ENCODE measurements at regions not wholly inside any gene's neighbourhood (a gene's known extent, or its start where the extent isn't known, plus 50 kb on each side); places are given as distances from the start of the nearest gene placed in this dataset.
"Not testable (repeated sequence)": the region's sequence is repeated elsewhere in the genome, so short reads cannot be mapped to it uniquely, and the experiment has no call there.

DNA sequence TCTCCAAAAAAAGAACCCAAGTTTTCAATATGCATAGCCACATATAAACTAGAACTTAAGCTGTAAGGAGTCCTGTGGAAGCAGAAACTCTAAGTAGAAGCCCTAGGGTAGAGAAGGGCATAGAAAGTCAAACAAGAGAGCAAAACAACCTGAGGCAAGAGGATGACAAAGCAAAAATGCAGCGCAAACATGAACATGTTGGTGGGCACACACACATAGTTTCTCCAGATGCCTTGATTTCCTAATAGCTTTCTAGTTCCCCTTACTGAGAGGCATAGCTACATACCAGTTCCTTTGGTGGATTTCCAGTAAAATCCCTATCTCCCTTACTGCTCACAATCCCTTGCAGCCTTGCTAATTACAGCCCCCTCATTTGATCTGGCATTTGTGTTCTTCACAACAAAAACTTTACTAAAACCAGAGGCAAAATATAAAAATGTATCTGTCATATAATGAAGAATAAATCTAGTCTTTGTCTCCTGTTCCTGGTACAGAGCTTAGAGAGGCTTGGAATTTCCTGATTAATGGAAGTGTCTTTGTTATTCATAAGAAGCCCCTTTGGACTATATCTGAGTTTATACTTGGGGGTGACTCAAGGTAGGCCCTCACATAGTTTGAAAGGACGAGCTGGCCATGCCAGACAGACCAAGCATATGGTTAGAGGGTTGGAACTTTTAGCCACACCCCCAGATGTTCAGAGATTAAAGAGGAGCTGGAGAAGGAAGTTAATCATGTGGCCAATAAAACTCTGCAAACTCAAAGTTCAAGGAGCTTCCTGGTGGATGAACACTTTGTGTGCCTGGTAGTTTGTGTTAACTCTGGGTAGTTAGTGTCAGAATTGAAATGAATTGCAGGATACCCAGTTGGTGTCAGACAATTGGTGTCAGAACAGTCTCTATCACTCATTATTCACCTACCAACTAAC lies 52.7 kb upstream of the ZCCHC13 start:
- DNase-seq, result no peak

DNA sequence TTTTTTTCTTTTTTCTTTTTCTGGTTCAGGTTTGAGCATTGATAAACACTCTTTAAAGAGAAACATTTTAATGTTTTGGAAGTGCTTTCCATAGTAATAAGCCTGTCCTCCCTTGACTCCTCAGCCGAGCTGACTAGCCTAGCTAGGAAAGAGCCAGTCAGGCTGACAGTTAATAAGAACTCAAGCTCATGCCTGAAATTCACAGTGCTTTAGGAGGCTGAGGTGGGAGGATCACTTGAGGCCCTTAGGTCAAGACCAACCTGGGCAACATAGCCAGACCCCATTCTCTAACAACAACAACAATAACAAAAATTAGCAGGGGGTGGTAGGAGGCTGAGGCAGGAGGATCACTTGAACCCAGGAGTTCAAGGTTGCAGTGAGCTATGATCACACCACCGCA lies 53.4 kb upstream of the ZCCHC13 start:
- no peak for DNase-seq

DNA sequence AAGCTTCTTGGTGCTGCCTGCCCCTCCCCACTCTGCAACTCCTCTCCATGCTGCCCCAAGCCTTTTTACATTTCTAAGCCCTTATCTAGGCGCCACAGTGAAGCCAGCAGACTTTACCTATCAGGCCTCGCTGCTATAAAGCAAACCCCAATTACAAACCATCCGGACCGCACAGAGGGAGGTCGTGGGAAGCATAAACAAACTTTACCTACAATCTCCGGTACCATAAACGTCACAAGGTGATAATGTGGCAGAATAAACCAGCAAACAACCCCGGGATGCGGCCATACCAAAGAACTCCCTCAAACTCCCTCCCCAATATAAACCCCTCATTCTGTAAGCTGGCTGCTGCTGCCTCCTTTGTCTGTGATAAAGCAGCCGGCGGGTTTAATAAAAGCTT lies 54.0 kb upstream of the ZCCHC13 start:
- no peak for DNase-seq

DNA sequence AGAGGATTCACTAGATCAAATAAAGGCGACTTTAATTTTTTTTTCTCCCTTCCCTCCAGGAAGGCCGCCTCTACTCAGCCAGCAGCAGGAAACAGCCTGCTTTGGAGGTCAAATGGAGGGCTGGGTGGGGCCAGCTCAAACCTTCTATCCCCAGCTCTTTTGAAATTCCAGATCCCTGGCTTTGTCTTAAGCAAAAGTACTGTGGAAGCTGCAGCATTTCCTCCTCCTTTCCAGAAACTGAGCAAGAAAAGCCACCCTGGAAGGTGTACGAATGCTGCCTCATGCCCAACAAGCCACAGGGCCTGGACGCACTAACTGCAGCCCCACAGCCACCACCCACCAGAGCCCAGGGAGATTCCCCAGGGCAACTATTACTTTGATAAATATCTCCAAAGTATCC lies 55.1 kb upstream of the ZCCHC13 start:
- DNase-seq, result no peak

DNA sequence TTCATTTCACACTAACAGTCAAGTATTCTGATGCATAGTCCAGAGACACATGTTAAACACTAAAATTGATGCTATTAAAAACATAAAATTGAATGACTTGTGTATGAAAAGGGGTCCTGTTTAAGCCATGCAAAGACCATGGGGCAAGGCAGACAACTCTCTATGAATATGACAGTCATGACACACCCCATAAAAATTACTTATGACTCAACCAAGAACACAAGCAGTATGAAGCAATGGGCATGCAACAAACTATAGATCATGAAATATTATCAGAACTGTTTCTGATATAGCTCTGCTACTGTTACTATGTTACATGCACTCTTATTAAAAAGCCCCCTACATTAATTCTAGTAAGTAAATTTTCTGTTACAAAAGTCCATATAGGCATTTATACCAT lies 57.5 kb upstream of the ZCCHC13 start:
- DNase-seq, result no peak

DNA sequence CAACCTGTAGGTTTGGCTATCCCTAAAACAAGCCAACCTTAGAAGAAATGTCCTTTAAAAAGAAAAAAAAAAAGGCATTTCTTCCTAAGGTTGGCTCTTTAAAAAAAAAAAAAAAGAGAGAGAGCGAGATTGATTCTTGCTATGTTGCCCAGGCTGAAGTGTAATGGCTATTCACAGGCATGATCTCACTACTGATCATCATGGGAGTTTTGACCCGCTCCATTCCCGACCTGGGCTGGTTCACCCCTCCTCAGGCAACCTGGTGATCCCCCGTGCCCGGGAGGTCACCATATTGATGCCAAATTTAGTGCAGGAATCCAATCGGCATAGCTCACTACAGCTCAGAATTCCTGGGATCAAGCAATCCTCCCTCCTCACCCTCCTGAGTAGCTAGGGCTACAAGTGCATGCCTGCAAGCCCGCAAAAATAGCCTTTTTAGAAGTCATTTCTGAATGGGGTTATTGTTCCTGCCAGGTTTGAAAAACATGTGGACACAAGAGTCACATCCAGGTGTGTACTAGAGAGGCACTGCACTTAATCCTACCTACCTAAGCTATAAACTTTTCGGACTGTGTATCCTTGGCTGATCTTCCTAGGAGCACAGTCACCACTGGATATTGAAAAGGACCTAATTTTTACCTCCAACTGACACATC lies 61.4 kb upstream of the ZCCHC13 start:
- no peak for DNase-seq

DNA sequence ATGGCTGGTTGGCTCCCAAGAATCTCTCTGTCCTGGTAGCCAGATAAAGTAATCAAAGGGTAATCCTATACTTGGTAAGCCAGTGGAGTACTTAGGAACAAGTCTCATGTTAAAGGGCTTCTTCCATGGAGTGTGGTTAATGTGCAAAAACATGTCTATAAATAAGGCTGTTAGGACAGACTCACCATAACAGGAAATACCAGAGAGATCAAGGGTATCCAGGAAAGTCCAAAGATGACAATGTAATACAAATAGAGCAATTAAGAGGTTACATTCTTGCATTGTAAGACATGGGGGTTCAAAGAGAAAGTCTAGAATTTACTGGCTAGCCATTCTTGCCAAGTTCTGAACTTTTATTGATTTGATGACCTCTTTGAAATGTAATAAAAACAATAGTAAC lies 61.9 kb upstream of the ZCCHC13 start:
- no peak for DNase-seq

DNA sequence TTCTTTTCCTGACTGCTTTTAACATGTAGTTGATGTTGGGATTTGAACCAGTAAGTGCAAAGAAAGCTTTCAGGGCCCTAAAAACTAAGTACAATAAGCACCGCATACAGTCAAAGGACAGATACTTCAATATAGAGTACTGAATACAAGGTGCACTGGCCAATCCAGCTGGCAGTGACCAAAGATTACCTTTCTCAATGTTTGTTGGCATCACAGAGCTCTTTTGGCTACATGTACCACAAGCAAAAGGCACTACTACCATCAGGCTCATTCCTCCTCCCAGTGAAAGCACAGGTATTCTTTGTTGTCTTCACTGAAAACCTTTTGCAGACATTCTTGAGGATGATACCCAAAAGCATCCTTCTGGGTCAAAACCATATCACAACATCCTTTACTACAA lies 65.2 kb upstream of the ZCCHC13 start:
- no peak for DNase-seq

DNA sequence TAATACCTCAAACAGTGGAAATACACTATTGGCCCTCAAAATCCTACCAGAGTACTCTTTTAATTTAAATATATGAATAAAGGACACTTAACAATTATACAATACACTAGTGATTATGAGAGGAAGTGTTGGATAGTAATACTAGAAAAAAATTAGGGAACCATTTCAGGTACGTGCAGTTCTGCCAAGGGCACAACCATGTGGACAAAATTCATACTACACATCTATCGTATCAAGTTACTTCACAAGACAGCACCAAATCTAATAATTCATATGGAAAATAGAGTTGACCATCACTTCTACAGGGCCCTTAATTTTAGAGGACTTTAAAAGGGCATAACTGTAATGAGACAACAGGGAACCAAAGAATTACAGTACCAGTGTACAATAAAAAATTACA lies 69.2 kb upstream of the ZCCHC13 start:
- DNase-seq, result no peak

DNA sequence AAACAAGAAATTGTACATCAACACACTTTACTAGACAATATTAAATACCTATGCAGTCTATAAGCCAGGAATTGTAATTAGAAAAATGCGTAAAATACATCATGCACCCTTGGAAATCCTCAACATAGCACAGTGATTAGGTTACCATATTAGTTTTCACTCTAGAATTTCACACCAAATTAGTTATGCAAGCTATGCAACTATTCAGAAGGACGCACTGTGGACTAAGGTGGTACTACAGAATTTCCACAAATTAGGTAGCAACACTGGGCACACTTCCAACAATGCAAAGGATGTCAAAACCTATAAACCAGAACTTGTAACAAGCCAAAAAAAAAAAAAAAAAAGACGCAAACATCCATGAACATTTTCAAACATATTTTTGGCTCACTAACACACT lies 71.1 kb upstream of the ZCCHC13 start:
- DNase-seq, result no peak

DNA sequence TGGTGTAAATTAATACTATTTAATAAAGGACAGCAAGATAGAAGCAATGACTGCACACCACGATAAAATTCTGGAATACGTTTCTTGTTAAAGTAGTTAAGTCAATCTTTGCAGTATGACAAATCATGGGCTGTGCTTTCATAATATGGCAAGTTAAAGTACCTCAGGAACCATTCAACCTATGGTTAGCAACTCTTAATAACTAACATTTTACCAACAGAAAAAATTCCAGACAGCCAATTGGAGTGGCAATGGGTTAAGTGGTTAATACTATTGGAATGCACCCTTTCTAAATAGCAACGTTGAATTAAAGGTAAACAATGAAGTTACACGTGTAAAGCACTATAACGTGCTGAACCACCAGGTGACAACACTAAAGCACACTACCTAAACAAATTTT lies 72.4 kb upstream of the ZCCHC13 start:
- no peak for DNase-seq

DNA sequence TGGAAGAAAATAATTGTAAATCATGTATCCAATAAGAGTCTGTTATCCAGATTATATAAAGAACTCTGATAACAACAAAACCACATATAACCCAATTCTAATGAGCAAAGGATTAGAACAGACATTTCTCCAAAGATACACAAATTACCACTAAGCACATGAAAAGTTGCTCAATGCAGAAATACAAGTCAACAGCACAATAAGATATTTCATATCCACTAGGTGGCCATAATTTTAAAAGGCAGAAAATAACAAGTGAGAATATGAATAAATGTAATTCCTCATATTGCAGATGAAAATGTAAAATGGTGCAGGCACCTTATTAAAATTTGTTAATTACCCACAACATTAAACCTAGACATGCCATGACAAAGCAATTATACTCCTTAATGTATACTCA lies 73.9 kb upstream of the ZCCHC13 start:
- DNase-seq, result no peak

DNA sequence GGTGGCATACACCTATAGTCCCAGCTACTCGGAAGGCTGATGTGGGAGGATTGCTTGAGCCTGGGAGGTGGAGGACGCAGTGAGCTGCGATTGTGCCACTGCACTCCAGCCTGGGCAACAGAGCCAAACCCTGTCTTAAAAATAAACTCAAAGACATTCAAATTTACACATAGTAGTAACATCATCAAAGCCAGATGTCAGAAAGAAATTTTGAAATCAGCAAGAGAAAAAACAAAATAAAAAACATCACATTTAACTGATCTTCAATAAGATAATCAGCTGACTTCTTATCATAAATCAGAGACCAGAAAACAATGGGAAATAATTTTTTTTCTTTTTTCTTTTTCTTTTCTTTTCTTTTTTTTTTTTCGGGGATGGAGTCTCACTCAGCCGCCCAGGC lies 78.9 kb upstream of the ZCCHC13 start:
- DNase-seq, result no peak

DNA sequence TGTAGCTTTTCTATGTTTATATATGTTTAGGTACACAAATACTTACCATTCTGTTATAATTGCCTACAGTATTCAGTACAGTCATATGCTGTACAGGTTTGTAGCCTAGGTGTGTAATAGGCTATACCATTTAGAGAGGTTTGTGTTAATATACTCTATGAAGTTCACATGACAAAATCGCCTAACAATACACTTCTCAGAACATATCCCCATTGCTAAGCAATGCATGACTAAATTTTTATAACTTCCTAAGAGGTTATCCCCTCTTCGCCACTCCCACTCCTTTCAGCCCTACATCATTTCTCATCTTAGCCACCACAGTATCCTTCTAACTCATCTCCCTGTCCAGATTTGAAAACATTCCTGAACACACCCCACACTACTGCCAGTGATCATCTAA lies 83.7 kb upstream of the ZCCHC13 start:
- no peak for DNase-seq

DNA sequence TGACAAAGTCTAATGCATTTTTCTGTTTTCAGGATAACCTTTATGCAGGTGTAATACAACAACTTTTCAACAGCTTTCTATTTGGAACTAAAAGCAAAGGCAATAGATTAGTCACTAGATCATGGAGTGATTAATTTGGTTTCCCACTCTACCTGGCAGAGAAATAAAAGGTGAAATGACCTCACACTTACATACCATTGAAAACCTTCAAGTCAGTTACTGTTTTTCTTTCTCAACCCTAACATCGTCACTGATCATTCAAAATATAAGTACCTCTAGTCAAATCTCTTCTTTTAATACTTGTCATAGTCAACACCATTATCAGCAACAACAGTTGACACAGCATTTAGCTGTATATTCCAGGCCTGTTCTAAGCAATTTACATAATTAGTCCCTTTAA lies 85.1 kb upstream of the ZCCHC13 start:
- no peak for DNase-seq

DNA sequence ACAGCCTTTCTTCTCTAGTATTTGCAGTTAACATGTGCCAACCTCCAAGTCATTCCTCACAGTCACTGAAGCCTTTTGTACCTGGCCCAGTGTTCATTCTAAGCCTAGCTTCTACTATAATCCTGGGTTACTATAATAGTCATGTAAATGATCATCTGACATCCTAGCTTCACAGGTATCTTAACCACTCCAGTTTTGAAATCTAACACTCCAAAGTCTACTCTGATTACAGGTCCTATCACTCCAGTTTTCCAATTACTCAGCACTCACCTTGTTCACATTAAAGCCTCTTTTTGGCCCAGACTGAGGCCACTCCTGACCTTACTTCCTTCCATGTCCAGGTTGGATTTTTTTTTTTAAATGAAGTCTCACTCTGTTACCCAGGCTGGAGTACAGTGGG lies 87.6 kb upstream of the ZCCHC13 start:
- DNase-seq, result no peak

DNA sequence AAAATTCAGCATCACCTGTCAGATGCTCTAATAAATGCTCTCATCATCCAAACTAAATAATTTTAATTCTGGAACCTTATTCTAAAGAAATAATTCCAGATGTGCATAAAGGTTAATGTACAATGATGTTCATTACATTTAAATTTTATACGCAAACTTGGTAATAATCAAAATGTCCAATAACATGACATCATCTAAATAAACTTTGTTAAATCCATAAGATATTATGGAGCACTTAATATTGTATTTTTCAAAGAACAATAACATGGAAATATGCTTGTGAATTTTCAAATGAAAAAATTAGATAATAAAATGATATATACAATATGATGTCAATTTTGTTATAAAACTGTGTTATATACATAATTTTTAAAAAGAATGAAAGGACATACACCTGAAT lies 92.1 kb upstream of the ZCCHC13 start:
- DNase-seq, result no peak

DNA sequence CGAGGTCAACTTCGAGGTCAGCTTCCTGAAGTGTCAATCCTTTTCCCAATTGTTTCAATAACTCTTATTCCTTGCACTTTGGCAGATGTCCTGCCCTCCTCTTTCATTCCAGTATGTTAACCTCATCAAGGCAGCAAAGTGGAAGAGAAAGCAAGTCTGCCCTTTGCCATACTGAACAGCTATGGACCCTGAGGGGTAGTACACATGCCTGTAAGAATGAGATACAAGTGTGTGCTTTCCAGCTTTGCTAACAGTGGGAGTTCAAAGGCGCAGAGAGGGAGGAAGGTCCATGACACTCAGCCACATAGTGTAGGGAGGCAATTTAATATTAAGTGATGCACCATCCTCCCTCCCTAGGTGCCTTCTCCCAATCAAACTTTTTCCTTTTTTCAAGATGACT lies 96.4 kb upstream of the ZCCHC13 start:
- no peak for DNase-seq

DNA sequence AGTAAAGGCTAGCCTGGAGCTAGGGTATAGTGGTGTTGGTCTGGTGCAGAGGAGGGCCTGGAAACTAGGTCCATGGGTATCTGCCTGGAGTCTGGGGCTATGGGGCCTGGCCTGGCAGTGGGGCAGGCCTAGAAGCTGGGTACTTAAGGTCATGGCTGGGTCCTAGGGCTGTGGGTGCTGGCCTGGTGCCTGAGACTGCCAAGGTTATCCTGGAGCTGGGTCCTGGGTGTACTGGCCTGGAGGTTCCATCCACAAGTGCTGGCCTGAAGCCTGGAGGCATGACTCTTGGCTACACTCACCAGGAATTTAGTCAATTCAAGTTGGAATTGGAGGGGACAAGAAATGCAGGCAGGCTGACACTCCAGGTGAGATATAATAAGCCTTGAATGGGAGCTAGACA lies 108.4 kb upstream of the ZCCHC13 start:
- DNase-seq, result no peak

DNA sequence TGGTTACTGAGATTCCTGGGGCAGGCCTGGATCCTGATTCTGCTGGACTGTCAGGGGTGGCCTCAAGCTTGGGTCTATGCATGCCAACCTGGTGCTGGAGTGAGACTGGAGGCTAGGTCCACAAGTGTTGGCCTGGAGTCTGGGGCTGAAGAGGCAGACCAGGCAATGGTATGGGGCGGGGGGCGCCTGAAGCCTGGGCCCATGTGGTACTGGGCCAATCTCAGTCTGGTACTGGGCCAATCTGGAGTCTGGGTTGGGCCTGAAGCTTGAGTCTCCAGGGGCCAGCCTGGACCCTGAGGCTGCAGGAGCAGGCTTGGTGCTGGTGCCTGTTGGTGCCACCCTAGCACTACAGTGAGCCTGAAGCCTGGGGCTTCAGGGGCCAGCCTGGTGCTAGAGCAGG lies 108.9 kb upstream of the ZCCHC13 start:
- DNase-seq, result no peak

DNA sequence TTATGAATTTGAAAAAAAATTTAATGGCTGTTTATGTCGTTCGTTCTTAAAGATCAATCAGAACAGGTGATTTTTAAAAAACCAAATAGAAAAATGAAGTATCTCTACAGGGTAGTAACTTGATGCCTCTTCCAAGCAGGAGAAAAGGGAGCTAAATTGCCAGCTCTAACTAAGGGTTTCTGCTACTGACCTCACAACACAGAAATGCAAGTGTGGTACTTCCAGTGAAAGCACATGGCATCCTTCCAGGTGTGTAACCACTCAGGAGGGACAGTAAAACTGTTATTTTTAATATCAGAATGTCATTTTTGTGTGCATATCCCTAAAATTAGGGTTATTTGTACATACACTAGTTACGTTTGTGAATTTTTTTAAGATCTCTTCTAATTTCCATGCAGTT lies 116.8 kb upstream of the ZCCHC13 start:
- no peak for DNase-seq

DNA sequence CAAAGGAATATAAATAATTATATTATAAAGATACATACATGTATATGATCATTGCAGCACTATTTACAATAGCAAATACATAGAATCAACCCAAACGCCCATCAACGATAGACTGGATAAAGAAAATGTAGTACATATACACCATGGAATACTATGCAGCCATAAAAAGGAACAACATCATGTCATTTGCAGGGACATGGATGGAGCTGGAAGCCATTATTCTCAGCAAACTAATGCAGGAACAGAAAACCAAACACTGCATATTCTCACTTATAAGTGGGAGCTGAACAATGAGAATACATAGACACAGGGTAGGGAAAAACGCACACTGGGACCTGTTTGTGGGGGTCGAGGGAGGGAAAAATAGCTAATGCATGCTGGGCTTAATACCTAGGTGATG lies 120.9 kb upstream of the ZCCHC13 start:
- not testable (repeated sequence) for DNase-seq

DNA sequence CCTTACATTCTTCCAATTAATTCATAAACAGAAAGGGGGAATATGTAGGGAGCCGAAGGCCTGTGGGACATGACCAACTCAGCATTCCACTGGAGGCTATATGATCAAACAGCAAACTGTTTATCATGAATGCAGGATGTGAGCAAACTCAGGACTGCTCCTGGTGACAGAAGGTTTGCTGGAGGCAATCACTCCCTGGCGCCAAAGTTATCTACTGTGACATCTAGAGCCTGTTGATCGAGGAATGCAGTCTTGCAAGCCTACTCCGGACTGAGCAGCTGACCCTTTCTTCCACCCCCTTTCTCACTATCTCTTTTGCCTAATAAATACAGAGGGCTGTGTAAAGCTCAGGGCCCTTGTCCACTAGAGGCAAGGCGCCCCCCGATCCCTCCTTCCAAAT lies 122.0 kb upstream of the ZCCHC13 start:
- not testable (repeated sequence) for DNase-seq

DNA sequence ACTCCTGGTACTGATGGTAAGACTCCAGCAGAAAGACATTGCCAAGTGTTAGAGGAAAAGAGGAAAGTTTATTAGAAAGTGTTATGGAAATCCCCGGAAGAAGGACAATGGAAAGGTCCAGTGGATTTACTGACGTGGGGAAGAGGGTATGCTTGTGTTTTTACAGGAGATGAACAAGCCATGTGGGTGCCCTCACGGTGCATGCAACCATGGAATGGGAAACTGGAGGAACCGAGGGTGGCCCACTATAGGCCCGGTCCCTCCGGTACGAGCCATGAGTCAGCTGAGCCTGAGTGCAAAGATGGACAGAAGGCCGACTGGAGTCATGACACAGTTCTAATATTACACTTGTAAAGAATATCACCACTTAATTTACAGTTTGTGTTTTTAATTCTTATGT lies 123.3 kb upstream of the ZCCHC13 start:
- no peak for DNase-seq

DNA sequence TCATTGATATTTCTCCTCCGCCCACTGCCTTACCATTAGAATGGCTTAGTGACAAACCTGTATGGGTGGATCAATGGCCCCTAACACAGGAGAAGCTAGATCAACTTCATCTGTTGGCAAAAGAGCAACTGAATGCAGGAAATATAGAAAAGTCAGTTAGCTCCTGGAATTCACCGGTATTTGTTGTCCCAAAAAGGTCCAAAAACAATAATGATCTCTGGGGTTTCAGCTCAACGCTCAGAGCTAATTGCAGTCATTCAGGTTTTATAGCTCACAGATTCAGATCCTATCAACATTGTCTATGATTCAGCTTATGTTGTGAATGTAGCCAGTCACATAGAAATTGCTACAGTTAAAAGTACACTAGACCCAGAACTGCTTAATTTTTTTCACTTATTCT lies 124.0 kb upstream of the ZCCHC13 start:
- no peak for DNase-seq

All from CD4-positive, alpha-beta T cell treated with Interleukin-21 for 1 hour (primary cell).